ENCODE measurements at regions not wholly inside any gene's neighbourhood (a gene's known extent, or its start where the extent isn't known, plus 50 kb on each side); places are given as distances from the start of the nearest gene placed in this dataset.

- H3K27me3 ChIP-seq (ENCODE audit: insufficient read depth, low read length): no peaks in the 10 kb centered on the region
- H3K4me1 ChIP-seq (ENCODE audit: insufficient read depth, low read length): no peaks in the 10 kb centered on the region
- H3K4me3 ChIP-seq (ENCODE audit: low read length): no peak overlapping the region
- no peaks in the 10 kb centered on the region for H3K9me3 ChIP-seq (ENCODE audit: low read depth, low read length)
Measured at GRCh38 chr12:88756153-88756552, 175.9 kb upstream of the KITLG start.

GRCh38 chr12:88753707-88754106, 173.4 kb upstream of the KITLG start:
- H3K4me1 ChIP-seq (ENCODE audit: insufficient read depth, low read length): no peaks in the 10 kb centered on the region
- no peaks in the 10 kb centered on the region for H3K27me3 ChIP-seq (ENCODE audit: insufficient read depth, low read length)
- no peaks in the 10 kb centered on the region for H3K9me3 ChIP-seq (ENCODE audit: low read depth, low read length)
- H3K4me3 ChIP-seq (ENCODE audit: low read length): no peak overlapping the region

- Histone ChIP-seq H3K27me3 (ENCODE audit: insufficient read depth, low read length) (no peaks in the 10 kb centered on the region), H3K9me3 (ENCODE audit: low read depth, low read length) (no peaks in the 10 kb centered on the region), H3K4me3 (ENCODE audit: low read length) (no peak overlapping the region), H3K4me1 (ENCODE audit: insufficient read depth, low read length) (no peaks in the 10 kb centered on the region)
Measured at GRCh38 chr12:88753066-88753465, 172.8 kb upstream of the KITLG start.

- H3K27me3 ChIP-seq (ENCODE audit: insufficient read depth, low read length): no peaks in the 10 kb centered on the region
- no peak overlapping the region for H3K4me3 ChIP-seq (ENCODE audit: low read length)
- no peaks in the 10 kb centered on the region for H3K9me3 ChIP-seq (ENCODE audit: low read depth, low read length)
- no peaks in the 10 kb centered on the region for H3K4me1 ChIP-seq (ENCODE audit: insufficient read depth, low read length)
Measured at GRCh38 chr12:88752183-88752582, 171.9 kb upstream of the KITLG start.

GRCh38 chr12:88750867-88751543, 170.7 kb upstream of the KITLG start:
- Histone ChIP-seq H3K27me3 (ENCODE audit: insufficient read depth, low read length) (no peaks in the 10 kb centered on the region), H3K9me3 (ENCODE audit: low read depth, low read length) (no peaks in the 10 kb centered on the region), H3K4me1 (ENCODE audit: insufficient read depth, low read length) (no peaks in the 10 kb centered on the region), H3K4me3 (ENCODE audit: low read length) (no peak overlapping the region)

- Histone ChIP-seq H3K4me3 (ENCODE audit: low read length) (no peak overlapping the region), H3K27me3 (ENCODE audit: insufficient read depth, low read length) (no peaks in the 10 kb centered on the region), H3K9me3 (ENCODE audit: low read depth, low read length) (no peaks in the 10 kb centered on the region), H3K4me1 (ENCODE audit: insufficient read depth, low read length) (no peaks in the 10 kb centered on the region)
Measured at GRCh38 chr12:88746386-88746785, 166.1 kb upstream of the KITLG start.

- Histone ChIP-seq H3K27me3 (ENCODE audit: insufficient read depth, low read length) (no peaks in the 10 kb centered on the region), H3K9me3 (ENCODE audit: low read depth, low read length) (no peaks in the 10 kb centered on the region), H3K4me1 (ENCODE audit: insufficient read depth, low read length) (no peaks in the 10 kb centered on the region), H3K4me3 (ENCODE audit: low read length) (no peak overlapping the region)
Measured at GRCh38 chr12:88743946-88744685, 163.8 kb upstream of the KITLG start.

- Histone ChIP-seq H3K9me3 (ENCODE audit: low read depth, low read length) (no peaks in the 10 kb centered on the region), H3K4me3 (ENCODE audit: low read length) (no peak overlapping the region), H3K27me3 (ENCODE audit: insufficient read depth, low read length) (no peaks in the 10 kb centered on the region), H3K4me1 (ENCODE audit: insufficient read depth, low read length) (no peaks in the 10 kb centered on the region)
Measured at GRCh38 chr12:88737838-88738472, 157.7 kb upstream of the KITLG start.

- H3K9me3 ChIP-seq (ENCODE audit: low read depth, low read length): no peaks in the 10 kb centered on the region
- H3K4me1 ChIP-seq (ENCODE audit: insufficient read depth, low read length): no peaks in the 10 kb centered on the region
- H3K27me3 ChIP-seq (ENCODE audit: insufficient read depth, low read length): no peaks in the 10 kb centered on the region
- no peak overlapping the region for H3K4me3 ChIP-seq (ENCODE audit: low read length)
Measured at GRCh38 chr12:88736031-88736430, 155.8 kb upstream of the KITLG start.

GRCh38 chr12:88733008-88733407, 152.7 kb upstream of the KITLG start:
- Histone ChIP-seq H3K4me3 (ENCODE audit: low read length) (no peak overlapping the region), H3K27me3 (ENCODE audit: insufficient read depth, low read length) (no peaks in the 10 kb centered on the region), H3K9me3 (ENCODE audit: low read depth, low read length) (no peaks in the 10 kb centered on the region), H3K4me1 (ENCODE audit: insufficient read depth, low read length) (no peaks in the 10 kb centered on the region)

- no peak overlapping the region for H3K4me3 ChIP-seq (ENCODE audit: low read length)
- no peaks in the 10 kb centered on the region for H3K4me1 ChIP-seq (ENCODE audit: insufficient read depth, low read length)
- H3K27me3 ChIP-seq (ENCODE audit: insufficient read depth, low read length): no peaks in the 10 kb centered on the region
- H3K9me3 ChIP-seq (ENCODE audit: low read depth, low read length): no peaks in the 10 kb centered on the region
Measured at GRCh38 chr12:88729196-88729595, 148.9 kb upstream of the KITLG start.

GRCh38 chr12:88726806-88727720, 146.8 kb upstream of the KITLG start:
- no peaks in the 10 kb centered on the region for H3K4me1 ChIP-seq (ENCODE audit: insufficient read depth, low read length)
- no peak overlapping the region for H3K4me3 ChIP-seq (ENCODE audit: low read length)
- H3K27me3 ChIP-seq (ENCODE audit: insufficient read depth, low read length): no peaks in the 10 kb centered on the region
- no peaks in the 10 kb centered on the region for H3K9me3 ChIP-seq (ENCODE audit: low read depth, low read length)

- Histone ChIP-seq H3K9me3 (ENCODE audit: low read depth, low read length) (no peaks in the 10 kb centered on the region), H3K4me3 (ENCODE audit: low read length) (no peak overlapping the region), H3K27me3 (ENCODE audit: insufficient read depth, low read length) (no peaks in the 10 kb centered on the region), H3K4me1 (ENCODE audit: insufficient read depth, low read length) (no peaks in the 10 kb centered on the region)
Measured at GRCh38 chr12:88725592-88726143, 145.4 kb upstream of the KITLG start.

- H3K4me3 ChIP-seq (ENCODE audit: low read length): no peak overlapping the region
- no peaks in the 10 kb centered on the region for H3K4me1 ChIP-seq (ENCODE audit: insufficient read depth, low read length)
- H3K9me3 ChIP-seq (ENCODE audit: low read depth, low read length): no peaks in the 10 kb centered on the region
- no peaks in the 10 kb centered on the region for H3K27me3 ChIP-seq (ENCODE audit: insufficient read depth, low read length)
Measured at GRCh38 chr12:88723219-88723618, 142.9 kb upstream of the KITLG start.
